K562 (cell line): ENCODE measurements at regions not wholly inside any gene's neighbourhood (a gene's known extent, or its start where the extent isn't known, plus 50 kb on each side); places are given as distances from the start of the nearest gene placed in this dataset.

ENCODE experiments used
- E2F1 ChIP-seq: sonication (generic); formaldehyde crosslinking; IDR thresholded peaks from 2 replicates; pipeline ENCODE4 v1.8.1; 2023; ENCODE audit warnings: mild to moderate bottlenecking, missing genetic modification reagents, moderate library complexity
- TF ChIP-seq, protein P1 (sequence below), 3 experiments: IDR thresholded peaks in 2 of 3; conservative IDR thresholded peaks in 1 of 3; 2 replicates each; pipeline ENCODE4 v1.5.1; 2011 to 2012; ENCODE audit warnings: low read length in 3 of 3, mild to moderate bottlenecking in 3 of 3, control low read depth in 2 of 3, improper control_type of control experiment in 1 of 3, inconsistent platforms in 1 of 3, low read depth in 1 of 3, mixed read lengths in 1 of 3, moderate library complexity in 1 of 3; ENCODE audit not compliant: insufficient read depth in 2 of 3

GRCh38 chr13:74062933-74063332 is 71.3 kb downstream of the KLF12 start:
- TF ChIP-seq, protein P1, sequence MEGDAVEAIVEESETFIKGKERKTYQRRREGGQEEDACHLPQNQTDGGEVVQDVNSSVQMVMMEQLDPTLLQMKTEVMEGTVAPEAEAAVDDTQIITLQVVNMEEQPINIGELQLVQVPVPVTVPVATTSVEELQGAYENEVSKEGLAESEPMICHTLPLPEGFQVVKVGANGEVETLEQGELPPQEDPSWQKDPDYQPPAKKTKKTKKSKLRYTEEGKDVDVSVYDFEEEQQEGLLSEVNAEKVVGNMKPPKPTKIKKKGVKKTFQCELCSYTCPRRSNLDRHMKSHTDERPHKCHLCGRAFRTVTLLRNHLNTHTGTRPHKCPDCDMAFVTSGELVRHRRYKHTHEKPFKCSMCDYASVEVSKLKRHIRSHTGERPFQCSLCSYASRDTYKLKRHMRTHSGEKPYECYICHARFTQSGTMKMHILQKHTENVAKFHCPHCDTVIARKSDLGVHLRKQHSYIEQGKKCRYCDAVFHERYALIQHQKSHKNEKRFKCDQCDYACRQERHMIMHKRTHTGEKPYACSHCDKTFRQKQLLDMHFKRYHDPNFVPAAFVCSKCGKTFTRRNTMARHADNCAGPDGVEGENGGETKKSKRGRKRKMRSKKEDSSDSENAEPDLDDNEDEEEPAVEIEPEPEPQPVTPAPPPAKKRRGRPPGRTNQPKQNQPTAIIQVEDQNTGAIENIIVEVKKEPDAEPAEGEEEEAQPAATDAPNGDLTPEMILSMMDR (IDR thresholded peaks at IDR 0.05 in 2 of 3, conservative IDR thresholded peaks at IDR 0.05 in 1 of 3; ENCODE audit: insufficient read depth in 2 of 3, low read depth in 1 of 3, low read length in 3 of 3), result no peak
- no peak for TF ChIP-seq E2F1 (CRISPR knock-in tag)
